ENCODE measurements at regions not wholly inside any gene's neighbourhood (a gene's known extent, or its start where the extent isn't known, plus 50 kb on each side); places are given as distances from the start of the nearest gene placed in this dataset.

GRCh38 chr1:185497177-185497576, 180.1 kb upstream of the IVNS1ABP start:
- DNase-seq, result no peak

- DNase-seq, result no peak
Measured at GRCh38 chr1:185495898-185496297, 178.9 kb upstream of the IVNS1ABP start.

GRCh38 chr1:185495007-185495406, 178.0 kb upstream of the IVNS1ABP start:
- no peak for DNase-seq

- no peak for DNase-seq
Measured at GRCh38 chr1:185492089-185492825, 175.2 kb upstream of the IVNS1ABP start.

GRCh38 chr1:185491604-185492003, 174.6 kb upstream of the IVNS1ABP start:
- DNase-seq, result no peak

- no peak for DNase-seq
Measured at GRCh38 chr1:185490924-185491323, 173.9 kb upstream of the IVNS1ABP start.

GRCh38 chr1:185489406-185489805, 172.4 kb upstream of the IVNS1ABP start:
- DNase-seq, result no peak

GRCh38 chr1:185488808-185489207, 171.8 kb upstream of the IVNS1ABP start:
- no peak for DNase-seq

- DNase-seq, result no peak
Measured at GRCh38 chr1:185487936-185488335, 170.9 kb upstream of the IVNS1ABP start.

GRCh38 chr1:185487026-185487425, 170.0 kb upstream of the IVNS1ABP start:
- no peak for DNase-seq

GRCh38 chr1:185486346-185486745, 169.3 kb upstream of the IVNS1ABP start:
- DNase-seq, result no peak

- DNase-seq, result no peak
Measured at GRCh38 chr1:185483664-185484450, 166.8 kb upstream of the IVNS1ABP start.

- no peak for DNase-seq
Measured at GRCh38 chr1:185483217-185483616, 166.2 kb upstream of the IVNS1ABP start.

- no peak for DNase-seq
Measured at GRCh38 chr1:185480545-185480944, 163.5 kb upstream of the IVNS1ABP start.

- DNase-seq, result no peak
Measured at GRCh38 chr1:185479796-185480195, 162.8 kb upstream of the IVNS1ABP start.

GRCh38 chr1:185478877-185479276, 161.8 kb upstream of the IVNS1ABP start:
- no peak for DNase-seq

- DNase-seq, result no peak
Measured at GRCh38 chr1:185477638-185478580, 160.9 kb upstream of the IVNS1ABP start.

GRCh38 chr1:185474440-185475149, 157.6 kb upstream of the IVNS1ABP start:
- DNase-seq, result no peak

GRCh38 chr1:185473186-185473585, 156.1 kb upstream of the IVNS1ABP start:
- DNase-seq, result no peak

GRCh38 chr1:185468626-185469025, 151.6 kb upstream of the IVNS1ABP start:
- no peak for DNase-seq

GRCh38 chr1:185467122-185467521, 150.1 kb upstream of the IVNS1ABP start:
- DNase-seq, result no peak

GRCh38 chr1:185464777-185465176, 147.7 kb upstream of the IVNS1ABP start:
- DNase-seq, result no peak

All from effector CD4-positive, alpha-beta T cell (primary cell).